GM23338 (cell line): ENCODE measurements at regions not wholly inside any gene's neighbourhood (a gene's known extent, or its start where the extent isn't known, plus 50 kb on each side); places are given as distances from the start of the nearest gene placed in this dataset.
A peak's percentile ranks its signal among the peaks of the same experiment; 100 is the strongest.
"Not testable (repeated sequence)": the region's sequence is repeated elsewhere in the genome, so short reads cannot be mapped to it uniquely, and the experiment has no call there.

Experiments used
- ATAC-seq: fragments of 200-7000 bp; cut with Tn5 transposase; 3 replicates; pipeline ENCODE4 v1.9.1; 2020
- DNase-seq: peaks from one replicate; pipeline ENCODE4 v3.0.0-alpha.2; 2015; ENCODE audit warnings: low spot score
- H2AFZ ChIP-seq: fragments of 200-600 bp; sonication (generic); 2 replicates; pipeline ENCODE4 v1.8.0; 2016; ENCODE audit warnings: antibody characterized with exemption, mild to moderate bottlenecking, moderate library complexity
- H3F3A ChIP-seq: fragments of 200-600 bp; sonication (generic); replicated peaks from 2 replicates; pipeline ENCODE4 v1.8.0; 2017; ENCODE audit warnings: antibody characterized with exemption, mixed run types, low read depth
- H3K27ac ChIP-seq: fragments of 200-600 bp; sonication (generic); 2 replicates; pipeline ENCODE4 v1.6.1; 2016; ENCODE audit warnings: low read depth
- H3K27me3 ChIP-seq: fragments of 200-600 bp; sonication (generic); 2 replicates; pipeline ENCODE4 v1.8.0; 2016; ENCODE audit warnings: mild to moderate bottlenecking, mixed run types, moderate library complexity; ENCODE audit not compliant: insufficient read depth
- H3K36me3 ChIP-seq: fragments of 200-600 bp; sonication (generic); 2 replicates; pipeline ENCODE4 v1.8.0; 2016; ENCODE audit warnings: mild to moderate bottlenecking; ENCODE audit not compliant: insufficient read depth
- H3K4me1 ChIP-seq: fragments of 200-600 bp; sonication (generic); 2 replicates; pipeline ENCODE4 v1.8.0; 2016; ENCODE audit warnings: mild to moderate bottlenecking, moderate library complexity; ENCODE audit not compliant: insufficient read depth
- H3K4me2 ChIP-seq: fragments of 200-600 bp; sonication (generic); 2 replicates; pipeline ENCODE4 v1.7.1; 2017; ENCODE audit warnings: mixed run types
- H3K4me3 ChIP-seq: fragments of 200-600 bp; sonication (generic); 2 replicates; pipeline ENCODE4 v1.6.1; 2016; ENCODE audit warnings: mixed run types
- H3K79me2 ChIP-seq: fragments of 200-600 bp; sonication (generic); replicated peaks from 2 replicates; pipeline ENCODE4 v1.8.0; 2017; ENCODE audit warnings: mild to moderate bottlenecking; ENCODE audit not compliant: insufficient read depth
- H3K9me2 ChIP-seq: fragments of 200-600 bp; sonication (generic); 2 replicates; pipeline ENCODE4 v1.8.0; 2017; ENCODE audit not compliant: insufficient read depth
- H4K20me1 ChIP-seq: fragments of 200-600 bp; sonication (generic); replicated peaks from 2 replicates; pipeline ENCODE4 v1.8.0; 2017; ENCODE audit warnings: mild to moderate bottlenecking; ENCODE audit not compliant: insufficient read depth
- H3K27ac Mint-ChIP-seq: 2 replicates; pipeline ENCODE4 v1.8.0; 2020; ENCODE audit warnings: inconsistent platforms, mild to moderate bottlenecking, moderate library complexity, mixed read lengths
- H3K27me3 Mint-ChIP-seq: 3 replicates; pipeline ENCODE4 v1.8.0; 2022; ENCODE audit warnings: low read depth, mild to moderate bottlenecking, moderate library complexity, mixed read lengths, inconsistent platforms; ENCODE audit not compliant: insufficient read depth, poor library complexity
- H3K36me3 Mint-ChIP-seq: 3 replicates; pipeline ENCODE4 v1.8.0; 2021; ENCODE audit warnings: low read depth, mild to moderate bottlenecking, inconsistent platforms, moderate library complexity, mixed read lengths
- H3K4me1 Mint-ChIP-seq: 3 replicates; pipeline ENCODE4 v1.8.0; 2020; ENCODE audit warnings: mild to moderate bottlenecking, inconsistent platforms, mixed read lengths
- H3K4me3 Mint-ChIP-seq: 3 replicates; pipeline ENCODE4 v1.8.0; 2021; ENCODE audit warnings: moderate library complexity, mild to moderate bottlenecking, inconsistent platforms, mixed read lengths
- H3K9me3 Mint-ChIP-seq: 3 replicates; pipeline ENCODE4 v1.8.0; 2020; ENCODE audit warnings: moderate library complexity, mild to moderate bottlenecking, inconsistent platforms, mixed read lengths
- CTCF ChIP-seq, 2 experiments: fragments of 200-600 bp in 1 of 2; sonication (generic) in 1 of 2; conservative IDR thresholded peaks; 2 replicates each; pipeline versions ENCODE4 v1.5.1 to v1.6.1; 2016 to 2017; ENCODE audit warnings: antibody characterized with exemption in 2 of 2, low read depth in 2 of 2, mild to moderate bottlenecking in 2 of 2, moderate library complexity in 1 of 2
- EZH2phosphoT487 ChIP-seq: fragments of 200-600 bp; sonication (generic); IDR thresholded peaks from one replicate; pipeline ENCODE4 v1.8.1; 2018; ENCODE audit warnings: antibody characterized with exemption; ENCODE audit not compliant: unreplicated experiment
- REST ChIP-seq: IDR thresholded peaks from one replicate; pipeline ENCODE4 v1.6.1; 2018; ENCODE audit warnings: antibody characterized with exemption; ENCODE audit not compliant: unreplicated experiment
- ZNF331 ChIP-seq: fragments of 250-450 bp; sonication (Bioruptor Pico); IDR thresholded peaks from 2 replicates; pipeline ENCODE4 v1.5.0; 2020; ENCODE audit warnings: low read depth, mild to moderate bottlenecking, moderate library complexity
- ZNF462 ChIP-seq: fragments of 250-450 bp; sonication (Bioruptor Pico); IDR thresholded peaks from 2 replicates; pipeline ENCODE4 v1.5.0; 2020; ENCODE audit warnings: mild to moderate bottlenecking, moderate library complexity

GRCh38 chr4:188400451-188400850 is 261.2 kb downstream of the TRIML1 start (continued):
- TF ChIP-seq ZNF462 = no peak

GRCh38 chr4:188403272-188403671 is 264.0 kb downstream of the TRIML1 start:
- Histone ChIP-seq H4K20me1 (no peaks in the 10 kb centered on the region), H3K27ac (no peak overlapping the region), H3K4me1 (peaks cover 24% of the 10 kb centered on the region), H3K27me3 (no peaks in the 10 kb centered on the region), H3K9me2 (0 out of 2 replicates have a peak, but pooled peaks cover 3% of the 10 kb centered on the region), H3K79me2 (no peaks in the 10 kb centered on the region), H2AFZ (no peak overlapping the region), H3K4me2 (no peak overlapping the region), H3F3A (peaks cover 11% of the 10 kb centered on the region), H3K36me3 (no peaks in the 10 kb centered on the region), H3K4me3 (no peak overlapping the region)
- peaks cover 28% of the 10 kb centered on the region for H3K36me3 Mint-ChIP-seq
- no peak overlapping the region for H3K27ac Mint-ChIP-seq
- DNase-seq (peak; percentile 63), ATAC-seq (peak; percentile 47)
- H3K27me3 Mint-ChIP-seq = peaks cover 4% of the 10 kb centered on the region
- H3K9me3 Mint-ChIP-seq = peaks cover 10% of the 10 kb centered on the region
- H3K4me3 Mint-ChIP-seq = no peak overlapping the region
- TF ChIP-seq ZNF331 (CRISPR knock-in tag) = no peak
- TF ChIP-seq REST = no peak
- TF ChIP-seq CTCF (conservative IDR thresholded peaks at IDR 0.05; ENCODE audit: low read depth in 2 of 2) = peak; percentile 48 to 63
- TF ChIP-seq EZH2phosphoT487 = no peak
- H3K4me1 Mint-ChIP-seq = peaks cover 33% of the 10 kb centered on the region

GRCh38 chr4:188405071-188405835 is 266.0 kb downstream of the TRIML1 start:
- Histone ChIP-seq H3F3A (peaks cover 10% of the 10 kb centered on the region), H3K4me1 (peaks cover 19% of the 10 kb centered on the region)
- not testable (repeated sequence) for H3K9me3 Mint-ChIP-seq, H3K27me3 Mint-ChIP-seq, H3K27ac Mint-ChIP-seq, H3K4me3 Mint-ChIP-seq, ATAC-seq, H4K20me1 ChIP-seq, H3K36me3 ChIP-seq, H3K79me2 ChIP-seq, H3K4me2 ChIP-seq, H3K9me2 ChIP-seq, DNase-seq, H3K4me3 ChIP-seq, H3K27me3 ChIP-seq, H3K27ac ChIP-seq, H2AFZ ChIP-seq
- Mint-ChIP-seq H3K36me3 (peaks cover 20% of the 10 kb centered on the region), H3K4me1 (peaks cover 18% of the 10 kb centered on the region)
